ENCODE measurements at regions not wholly inside any gene's neighbourhood (a gene's known extent, or its start where the extent isn't known, plus 50 kb on each side); places are given as distances from the start of the nearest gene placed in this dataset.

DNA sequence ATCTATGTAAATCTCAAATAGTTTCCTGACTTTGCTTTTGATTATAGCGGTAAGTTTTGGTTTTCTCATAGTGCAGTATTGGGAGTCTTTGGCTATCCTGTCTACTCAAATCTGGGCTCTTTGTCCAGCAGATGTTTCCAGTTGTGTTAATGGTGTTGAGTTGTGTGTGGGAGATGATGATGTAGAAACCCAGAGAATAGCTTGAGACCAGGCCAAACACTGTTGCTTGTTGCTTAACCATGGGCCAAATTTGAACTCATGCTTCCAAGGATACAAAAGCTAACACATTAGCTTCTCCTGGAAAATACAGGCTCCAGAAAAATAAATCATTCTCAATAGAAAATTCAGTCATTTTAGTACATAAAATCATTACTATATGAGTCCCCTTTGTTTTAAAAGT, 82.6 kb upstream of the GYPA start:
- TF ChIP-seq, protein P1, sequence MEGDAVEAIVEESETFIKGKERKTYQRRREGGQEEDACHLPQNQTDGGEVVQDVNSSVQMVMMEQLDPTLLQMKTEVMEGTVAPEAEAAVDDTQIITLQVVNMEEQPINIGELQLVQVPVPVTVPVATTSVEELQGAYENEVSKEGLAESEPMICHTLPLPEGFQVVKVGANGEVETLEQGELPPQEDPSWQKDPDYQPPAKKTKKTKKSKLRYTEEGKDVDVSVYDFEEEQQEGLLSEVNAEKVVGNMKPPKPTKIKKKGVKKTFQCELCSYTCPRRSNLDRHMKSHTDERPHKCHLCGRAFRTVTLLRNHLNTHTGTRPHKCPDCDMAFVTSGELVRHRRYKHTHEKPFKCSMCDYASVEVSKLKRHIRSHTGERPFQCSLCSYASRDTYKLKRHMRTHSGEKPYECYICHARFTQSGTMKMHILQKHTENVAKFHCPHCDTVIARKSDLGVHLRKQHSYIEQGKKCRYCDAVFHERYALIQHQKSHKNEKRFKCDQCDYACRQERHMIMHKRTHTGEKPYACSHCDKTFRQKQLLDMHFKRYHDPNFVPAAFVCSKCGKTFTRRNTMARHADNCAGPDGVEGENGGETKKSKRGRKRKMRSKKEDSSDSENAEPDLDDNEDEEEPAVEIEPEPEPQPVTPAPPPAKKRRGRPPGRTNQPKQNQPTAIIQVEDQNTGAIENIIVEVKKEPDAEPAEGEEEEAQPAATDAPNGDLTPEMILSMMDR (IDR thresholded peaks at IDR 0.05; ENCODE audit: low read depth, low read length) = no peak

DNA sequence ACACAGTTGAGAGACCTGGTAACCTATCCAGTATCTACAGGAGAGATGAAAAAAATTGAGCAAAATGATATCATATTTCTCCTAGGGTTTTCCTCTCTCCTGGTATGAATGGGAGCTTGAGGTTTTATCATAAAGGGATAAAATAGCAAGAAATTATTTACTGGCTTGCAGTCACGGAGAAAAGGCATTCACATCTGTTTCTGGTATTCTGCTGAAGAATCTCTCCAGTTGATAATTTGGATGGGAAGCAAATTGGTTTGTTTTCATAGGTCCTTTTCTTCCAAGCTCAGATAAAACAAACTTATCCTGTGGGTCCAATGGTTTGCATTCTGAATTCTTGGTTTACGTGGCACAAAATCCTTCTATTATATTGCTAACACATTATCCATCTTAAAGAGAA, 83.1 kb upstream of the GYPA start:
- TF ChIP-seq, protein P1 (IDR thresholded peaks at IDR 0.05; ENCODE audit: low read depth, low read length) = no peak
- DNase-seq (ENCODE audit: extremely low read depth, low read depth) = no peak

More for the DNA sequence above, 82.6 kb upstream of the GYPA start:
- DNase-seq (ENCODE audit: extremely low read depth, low read depth) = no peak

DNA sequence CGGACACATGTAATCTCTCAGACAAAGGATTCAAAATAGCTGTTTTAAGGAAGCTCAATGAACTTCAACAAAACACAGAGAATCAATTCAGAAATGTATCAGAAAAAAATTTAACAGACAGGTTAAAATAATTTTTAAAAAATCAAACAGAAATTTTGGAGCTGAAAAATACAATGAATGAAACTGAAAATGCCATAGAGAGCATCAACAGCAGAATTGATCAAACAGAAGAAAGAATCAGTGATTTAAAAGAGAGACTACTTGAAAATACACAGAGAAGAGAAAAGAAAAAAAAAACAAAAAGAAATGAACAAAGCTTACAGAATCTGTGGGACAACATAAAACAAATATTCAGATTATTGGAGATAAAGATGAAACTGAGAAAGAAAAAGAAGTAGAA, 118.8 kb upstream of the GYPA start:
- no peak for DNase-seq (ENCODE audit: extremely low read depth, low read depth)
- TF ChIP-seq, protein P1 (IDR thresholded peaks at IDR 0.05; ENCODE audit: low read depth, low read length) = no peak

DNA sequence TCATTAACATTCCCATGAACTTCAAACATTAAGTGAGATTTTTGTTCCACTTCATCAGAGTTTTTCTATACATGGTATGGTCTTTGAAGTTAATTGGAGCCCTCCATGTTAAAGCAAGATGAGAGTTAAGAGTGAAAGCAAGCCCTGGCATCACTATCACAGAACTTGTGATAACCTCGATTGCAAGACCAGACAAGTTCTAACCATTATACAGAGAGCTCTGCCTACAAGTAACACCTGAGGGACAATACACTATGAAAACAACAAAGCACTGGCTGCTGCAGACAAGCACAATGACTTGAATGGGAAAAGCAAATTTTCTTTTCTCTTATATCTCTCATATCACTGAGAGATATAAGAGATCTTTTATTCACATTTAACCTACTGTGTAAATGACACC, 126.6 kb upstream of the GYPA start:
- TF ChIP-seq, protein P1 (IDR thresholded peaks at IDR 0.05; ENCODE audit: low read depth, low read length) = no peak
- no peak for DNase-seq (ENCODE audit: extremely low read depth, low read depth)

DNA sequence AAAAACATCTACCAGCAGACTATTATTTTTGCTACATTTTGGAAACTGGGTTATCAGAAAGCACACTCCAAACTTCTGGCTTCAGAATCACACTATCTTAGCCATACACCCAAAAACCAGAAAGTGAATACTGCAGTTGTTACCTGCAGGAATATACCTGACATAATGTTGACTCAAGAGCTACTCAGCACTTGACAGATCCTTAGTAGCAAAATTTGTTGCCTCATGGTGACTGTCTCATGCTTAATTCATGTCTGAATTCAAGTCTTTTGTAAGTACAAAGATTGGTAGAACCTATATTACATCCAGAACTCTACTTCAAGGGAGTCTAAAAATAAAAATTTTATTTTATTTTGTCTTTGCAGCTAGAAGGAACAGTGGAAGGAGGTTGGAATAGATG, 140.2 kb upstream of the GYPA start:
- no peak for DNase-seq (ENCODE audit: extremely low read depth, low read depth)
- TF ChIP-seq, protein P1 (IDR thresholded peaks at IDR 0.05; ENCODE audit: low read depth, low read length) = no peak

DNA sequence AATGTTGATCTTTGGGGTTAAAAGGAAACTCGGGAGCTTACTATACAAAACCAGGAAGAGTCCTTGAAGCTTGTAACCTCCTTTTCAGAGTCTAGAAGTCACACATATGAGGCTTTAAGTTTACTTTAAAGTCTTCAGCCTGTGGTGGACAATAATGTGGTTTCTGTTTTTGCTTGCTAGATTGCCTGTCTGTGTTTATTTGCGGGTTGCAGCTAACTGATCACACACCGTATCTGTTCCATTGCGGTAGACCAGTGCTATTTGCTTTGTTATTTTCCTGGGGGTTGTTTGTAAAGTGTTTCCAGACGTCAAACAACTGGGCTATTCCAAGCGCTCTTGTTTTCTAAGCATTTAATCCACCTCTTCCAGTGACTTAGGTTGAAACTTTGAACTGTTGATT, 143.0 kb upstream of the GYPA start:
- DNase-seq (ENCODE audit: extremely low read depth, low read depth) = no peak
- TF ChIP-seq, protein P1 (IDR thresholded peaks at IDR 0.05; ENCODE audit: low read depth, low read length) = no peak

DNA sequence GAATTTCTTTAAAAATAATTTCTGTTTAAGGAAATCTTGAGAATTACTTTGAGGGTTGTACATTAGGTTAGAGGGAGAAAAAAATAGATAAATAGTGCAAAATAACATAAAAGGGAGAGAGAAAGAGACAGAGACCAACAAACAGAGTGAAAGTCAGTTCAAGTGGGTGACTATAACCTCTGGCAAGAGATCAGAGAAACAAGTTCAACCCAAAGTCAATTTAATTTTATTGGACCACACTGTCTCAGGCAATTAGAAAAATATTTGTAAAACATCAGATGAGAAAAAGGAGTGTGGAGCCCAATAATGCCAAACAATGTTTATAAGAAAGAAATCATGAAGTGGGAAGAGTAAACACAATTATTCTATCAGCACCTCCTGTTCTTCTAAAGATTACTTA, 143.5 kb upstream of the GYPA start:
- DNase-seq (ENCODE audit: extremely low read depth, low read depth) = no peak
- TF ChIP-seq, protein P1 (IDR thresholded peaks at IDR 0.05; ENCODE audit: low read depth, low read length) = no peak
